IPS-NIHi11 (cell line): ENCODE measurements at regions not wholly inside any gene's neighbourhood (a gene's known extent, or its start where the extent isn't known, plus 50 kb on each side); places are given as distances from the start of the nearest gene placed in this dataset.

Experiments
- DNase-seq: peaks from one replicate; pipeline ENCODE4 v3.0.0; 2012; ENCODE audit warnings: mixed read lengths, low spot score

- no peak for DNase-seq
Measured at GRCh38 chr1:101317590-101317989, 80.8 kb downstream of the S1PR1 start.

- no peak for DNase-seq
Measured at GRCh38 chr1:101323535-101323934, 86.7 kb downstream of the S1PR1 start.

GRCh38 chr1:101325144-101325543, 88.3 kb downstream of the S1PR1 start:
- DNase-seq = no peak

GRCh38 chr1:101330427-101331130, 93.8 kb downstream of the S1PR1 start:
- DNase-seq = no peak

GRCh38 chr1:101331794-101332193, 95.0 kb downstream of the S1PR1 start:
- DNase-seq = no peak

DNA sequence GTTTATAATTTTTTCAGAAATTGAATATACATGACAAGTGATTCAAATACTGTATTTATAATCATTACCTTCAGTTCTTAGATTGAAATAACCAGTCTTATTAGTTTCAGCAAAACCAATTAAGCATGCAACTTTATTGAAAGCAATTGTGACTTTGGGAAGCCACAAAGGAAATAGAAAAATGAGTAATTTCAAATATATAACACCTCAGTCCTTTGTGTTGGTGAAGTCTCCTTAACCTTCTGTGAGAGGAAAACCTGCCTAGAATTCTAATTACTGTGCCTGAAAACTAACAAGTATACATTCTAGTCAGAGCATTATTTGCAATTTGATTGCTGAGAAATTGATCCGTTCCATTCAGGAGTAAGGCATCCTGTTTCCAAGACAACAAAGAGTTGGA, 95.8 kb downstream of the S1PR1 start:
- DNase-seq = no peak

- no peak for DNase-seq
Measured at GRCh38 chr1:101333186-101333585, 96.4 kb downstream of the S1PR1 start.

DNA sequence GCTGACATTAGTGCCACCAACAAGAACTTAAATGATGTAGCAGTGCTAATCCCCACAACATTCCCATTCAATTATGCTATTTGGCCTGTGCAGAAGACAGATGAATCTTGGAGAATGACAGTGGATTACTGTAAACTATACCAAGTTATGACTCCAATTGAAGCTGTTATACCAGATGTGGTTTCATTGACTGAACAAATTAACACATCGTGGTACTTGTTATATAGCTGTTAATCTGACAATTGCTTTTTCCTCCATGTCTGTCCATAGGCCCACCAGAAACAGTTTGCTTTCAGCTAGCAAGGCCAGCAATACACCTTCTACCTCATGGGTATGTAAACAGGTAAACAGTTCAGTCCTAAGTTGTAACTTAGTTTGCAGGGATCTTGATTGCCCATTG, 101.1 kb downstream of the S1PR1 start:
- no peak for DNase-seq

DNA sequence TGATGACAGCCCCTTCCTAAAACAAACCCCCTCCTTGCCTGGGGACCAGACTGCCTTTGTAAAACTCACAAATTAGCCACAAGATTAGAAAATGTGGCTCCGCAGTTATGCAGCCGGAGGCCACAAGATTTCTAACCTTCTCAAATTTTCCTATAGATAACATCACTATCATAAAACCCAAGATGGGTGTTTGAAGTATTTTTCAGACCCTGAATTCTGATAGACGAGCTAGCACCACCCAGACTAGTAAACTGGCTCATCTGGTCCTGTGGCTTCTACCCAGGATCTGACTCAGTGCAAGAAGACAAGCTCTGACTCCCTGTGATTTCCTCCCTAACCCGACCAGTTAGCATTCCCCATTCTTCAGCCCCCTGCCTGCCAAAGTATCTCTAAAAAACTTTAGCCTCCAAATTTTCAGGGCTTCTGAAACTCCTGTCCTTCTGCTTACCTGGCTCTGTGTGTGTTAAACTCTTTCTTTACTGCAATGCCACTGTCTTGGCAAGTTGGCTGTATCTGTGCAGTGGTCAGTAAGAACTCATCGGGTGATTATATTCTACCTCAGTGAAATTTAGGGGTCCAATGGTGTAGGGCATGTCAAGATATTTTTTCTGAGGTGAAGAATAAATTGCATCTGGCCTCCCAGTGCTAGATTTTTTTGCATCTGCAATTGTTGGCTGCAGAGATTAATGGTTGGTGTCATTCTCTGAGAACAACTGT, 102.1 kb downstream of the S1PR1 start:
- no peak for DNase-seq

GRCh38 chr1:101344745-101345144, 107.9 kb downstream of the S1PR1 start:
- DNase-seq = no peak

DNA sequence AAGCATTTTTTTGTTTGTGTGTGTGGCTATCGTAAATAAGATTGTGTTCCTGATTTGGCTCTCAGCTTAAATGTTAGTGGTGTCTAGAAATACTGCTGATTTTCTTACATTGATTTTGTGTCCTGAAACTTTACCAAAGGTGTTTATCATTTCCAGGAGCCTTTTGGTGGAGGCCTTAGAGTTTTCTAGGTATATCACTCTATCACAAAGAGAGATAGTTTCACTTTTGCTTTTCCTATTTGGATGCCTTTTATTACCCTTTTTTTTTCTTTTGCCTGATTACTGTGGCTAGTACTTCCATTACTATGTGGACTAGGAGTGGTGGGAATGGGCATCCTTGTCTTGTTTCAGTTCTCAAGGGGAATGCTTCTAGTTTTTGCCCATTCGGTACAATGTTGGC, 109.6 kb downstream of the S1PR1 start:
- DNase-seq = no peak

GRCh38 chr1:101356013-101356412, 119.2 kb downstream of the S1PR1 start:
- DNase-seq = no peak

DNA sequence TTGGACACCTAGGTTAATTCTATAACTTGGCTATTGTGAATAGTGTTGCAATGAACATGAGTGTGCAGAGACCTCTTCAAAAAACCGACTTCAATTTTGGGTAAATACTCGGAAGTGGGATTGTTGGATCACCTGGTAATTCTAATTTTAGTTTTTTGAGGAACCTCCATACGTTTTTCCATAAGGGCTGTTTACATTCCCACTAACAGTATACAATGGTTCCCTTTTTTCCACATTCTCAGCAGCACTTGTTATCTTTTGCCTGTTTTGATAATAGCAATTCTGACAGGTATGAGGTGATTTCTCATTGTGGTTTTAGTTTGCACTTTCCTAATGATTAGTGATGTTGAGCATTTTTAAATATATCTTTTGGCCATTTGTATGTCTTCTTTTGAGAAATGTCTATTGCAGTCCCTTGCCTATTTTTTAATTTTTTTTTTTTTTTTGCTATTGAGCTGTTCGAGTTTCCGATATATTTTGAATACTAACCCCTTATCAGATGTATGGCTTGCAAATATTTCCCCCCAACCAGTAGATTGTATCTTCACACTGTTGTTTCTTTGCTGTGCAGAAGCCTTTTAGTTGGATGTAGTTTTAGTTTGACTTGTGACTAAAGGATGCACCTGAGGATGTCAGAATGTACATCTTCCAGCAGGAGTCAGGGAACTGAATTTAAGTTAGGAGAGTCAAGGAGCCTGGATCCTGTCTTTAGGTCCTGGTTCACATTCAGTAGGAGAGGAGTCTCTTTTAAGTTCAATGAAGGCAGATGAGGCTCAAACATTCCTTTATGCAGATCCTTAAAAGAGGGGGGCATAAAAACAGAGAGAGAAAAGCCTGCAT, 120.0 kb downstream of the S1PR1 start:
- no peak for DNase-seq

DNA sequence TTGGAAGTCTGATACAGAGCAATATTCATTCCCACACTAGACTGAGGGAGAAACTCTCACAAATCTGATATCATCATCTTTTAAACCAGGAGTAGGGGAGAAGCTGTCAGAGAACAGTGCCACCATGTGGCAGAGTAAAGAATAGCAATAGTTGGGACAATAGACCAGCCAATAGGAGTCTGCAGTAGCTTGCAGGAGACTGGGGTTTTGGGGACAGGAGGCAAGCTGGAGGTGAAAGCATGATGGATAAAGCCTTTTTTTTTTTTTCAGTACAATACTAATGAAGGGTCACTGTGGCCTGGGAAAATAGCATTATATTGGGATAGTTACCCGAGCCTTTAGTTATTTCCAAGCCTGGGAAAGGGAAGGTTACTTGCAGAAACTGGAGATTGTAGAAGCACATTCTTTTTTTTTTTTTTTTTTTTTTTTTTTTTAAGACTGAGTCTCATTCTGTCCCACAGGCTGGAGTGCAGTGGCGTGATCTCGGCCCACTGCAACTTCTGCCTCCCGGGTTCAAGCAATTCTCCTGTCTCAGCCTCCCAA, 120.7 kb downstream of the S1PR1 start:
- peak; percentile 88 for DNase-seq

DNA sequence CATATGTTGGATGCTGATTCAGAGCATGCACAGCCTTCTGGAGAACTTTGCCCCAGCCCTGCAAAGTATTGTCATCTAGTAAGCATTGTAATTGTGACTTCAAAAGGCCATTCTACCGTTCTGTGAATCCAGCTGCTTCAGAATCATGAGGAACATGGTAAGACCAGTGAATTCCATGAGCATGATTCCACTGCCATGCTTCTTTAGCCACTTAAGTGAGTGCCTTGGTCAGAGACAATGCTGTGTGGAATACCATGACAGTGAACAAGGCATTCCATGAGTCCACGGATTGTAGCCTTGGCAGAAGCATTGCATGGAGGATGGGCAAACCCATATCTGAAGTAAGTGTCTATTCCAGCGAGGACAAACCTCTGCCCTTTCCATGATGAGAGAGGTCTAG, 123.7 kb downstream of the S1PR1 start:
- DNase-seq = no peak

DNA sequence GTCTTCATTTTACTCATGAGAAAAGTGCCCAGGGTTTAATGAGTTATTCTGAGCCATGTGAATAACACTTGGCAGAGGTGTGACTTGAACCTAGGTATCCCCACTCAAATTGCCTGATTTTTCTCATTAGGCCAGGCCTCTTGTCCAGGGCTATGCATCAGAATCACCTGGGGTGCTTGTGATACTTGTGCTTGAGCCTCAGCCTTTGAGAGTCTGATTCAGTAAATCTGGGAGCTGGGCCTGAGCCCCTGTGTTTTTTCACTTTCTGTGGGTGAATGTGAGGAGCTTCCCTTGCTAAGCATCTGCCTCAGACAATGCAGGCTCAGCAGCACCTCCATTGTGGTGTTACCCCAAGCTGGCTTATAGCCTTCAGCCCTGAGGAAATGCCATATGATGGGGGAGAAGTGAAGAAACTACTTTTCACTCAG, 127.1 kb downstream of the S1PR1 start:
- no peak for DNase-seq

GRCh38 chr1:101364370-101365120, 127.7 kb downstream of the S1PR1 start:
- DNase-seq = no peak

DNA sequence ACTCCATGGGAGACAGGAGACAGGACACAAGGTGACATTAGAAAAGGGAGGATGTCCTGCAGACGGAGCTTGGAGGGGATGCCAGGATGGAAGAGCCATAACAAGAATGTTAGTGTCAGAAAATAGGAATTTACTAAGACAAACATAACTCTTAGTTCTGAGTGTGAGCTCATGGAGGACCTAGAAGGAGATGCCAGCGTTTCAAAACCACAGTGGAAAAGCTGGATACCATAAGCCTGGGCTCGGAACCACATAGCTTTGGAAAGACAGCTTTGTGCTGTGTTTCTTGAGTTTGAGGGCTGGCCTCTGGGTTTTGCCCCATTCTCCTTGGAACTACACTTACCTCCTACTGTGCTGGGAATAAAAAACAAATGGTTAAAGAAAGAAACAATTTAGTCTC, 128.4 kb downstream of the S1PR1 start:
- DNase-seq = no peak

GRCh38 chr1:101365878-101366277, 129.1 kb downstream of the S1PR1 start:
- DNase-seq = no peak

DNA sequence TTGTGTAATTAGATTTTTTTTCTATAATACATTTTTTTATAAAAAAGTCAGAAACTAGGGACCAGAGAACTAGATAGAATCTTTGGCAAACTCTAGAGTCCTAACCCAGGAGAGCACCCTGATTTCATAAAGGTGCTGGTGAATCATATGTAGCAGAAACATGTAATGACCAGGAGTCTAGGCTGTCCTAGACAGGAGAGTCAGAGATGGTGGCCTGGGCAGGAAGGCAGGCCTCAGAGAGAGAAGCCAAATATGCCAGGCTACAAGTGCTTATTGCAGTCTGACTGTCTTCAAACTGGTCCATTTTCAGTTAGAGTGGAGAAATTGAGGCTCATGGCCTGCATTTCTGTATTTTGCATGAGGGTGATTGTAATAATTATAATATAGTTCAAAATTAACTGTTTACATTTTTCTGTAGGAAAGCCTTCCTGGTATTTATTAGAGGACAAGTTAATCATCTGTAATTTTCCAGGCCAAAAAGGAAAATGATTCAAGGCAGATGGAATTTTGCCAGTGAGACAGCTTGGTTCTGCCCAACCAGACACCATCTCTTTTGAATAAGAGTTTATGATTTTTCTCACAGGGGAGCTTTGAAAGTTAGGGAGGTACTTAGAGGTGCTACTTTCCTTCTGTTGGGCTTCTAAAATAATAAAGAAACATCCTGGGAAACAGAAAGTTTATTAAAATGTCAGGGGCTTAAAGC, 129.8 kb downstream of the S1PR1 start:
- DNase-seq = no peak

DNA sequence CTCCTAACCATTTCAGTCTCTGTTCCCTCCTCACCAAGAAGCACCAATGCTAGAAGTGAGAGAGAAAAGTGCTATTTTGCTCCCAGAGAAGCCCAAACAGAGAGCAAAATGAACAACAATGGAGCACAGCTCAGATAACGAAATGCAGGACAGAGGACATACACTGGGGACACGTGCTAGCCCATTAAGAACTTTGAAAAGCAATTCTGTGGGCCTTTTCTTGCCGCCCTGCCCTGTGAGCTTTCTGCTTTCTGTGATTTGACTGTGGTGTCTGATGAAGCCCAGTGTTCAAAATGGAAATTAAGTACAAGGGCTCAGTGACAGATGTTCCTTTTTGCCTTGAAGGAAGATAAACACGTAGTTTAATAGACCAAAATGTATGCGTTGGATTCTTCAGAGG, 130.8 kb downstream of the S1PR1 start:
- no peak for DNase-seq
